GM10248 (cell line): ENCODE measurements at regions not wholly inside any gene's neighbourhood (a gene's known extent, or its start where the extent isn't known, plus 50 kb on each side); places are given as distances from the start of the nearest gene placed in this dataset.

Experiments used
- CTCF ChIA-PET: fragments of 300-600 bp; sonication (Branson Sonifier 250); formaldehyde crosslinking; extraction: SDS; loops from one replicate; lab custom pipeline; 2021; ENCODE audit warnings: antibody characterized with exemption; lab: Yijun Ruan, JAX
- POLR2A ChIA-PET: fragments of 350-650 bp; sonication (Branson Sonifier 250); formaldehyde crosslinking; extraction: SDS; loops from one replicate; lab custom pipeline; 2020; ENCODE audit warnings: antibody characterized with exemption; lab: Yijun Ruan, JAX
- DNase-seq: peaks from one replicate; pipeline ENCODE4 v3.0.0; 2012; ENCODE audit errors: extremely low spot score
- TF ChIP-seq, protein P1 (sequence below): IDR thresholded peaks from 2 replicates; pipeline ENCODE4 v1.5.1; 2012; ENCODE audit warnings: mild to moderate bottlenecking, low read depth; ENCODE audit errors: extremely low read depth, missing control alignments, control extremely low read depth

DNA sequence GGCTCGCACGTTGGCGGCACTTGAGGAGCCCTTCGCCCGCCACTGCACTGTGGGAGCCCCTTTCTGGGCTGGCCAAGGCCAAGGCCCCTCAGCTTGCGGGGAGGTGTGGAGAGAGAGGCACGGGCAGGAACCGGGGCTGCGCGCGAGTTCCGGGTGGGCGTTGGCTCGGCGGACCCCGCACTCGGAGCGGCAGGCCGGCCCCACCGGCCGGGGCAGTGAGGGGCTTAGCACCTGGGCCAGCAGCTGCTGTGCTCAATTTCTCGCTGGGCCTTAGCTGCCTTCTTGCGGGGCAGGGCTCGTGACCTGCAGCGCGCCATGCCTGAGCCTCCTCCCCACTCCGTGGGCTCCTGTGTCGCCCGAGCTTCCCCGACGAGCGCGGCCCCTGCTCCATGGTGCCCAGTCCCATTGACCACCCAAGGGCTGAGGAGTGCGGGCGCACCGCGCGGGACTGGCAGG is 71.6 kb upstream of the CNTN1 start:
- ChIA-PET CTCF (interaction anchor here (1.1 to 2.2 kb wide), 10 partner anchors 8 to 294 kb away, joined by 3 to 8 read pairs (median 4); no protein-coding TSS in a partner anchor), POLR2A (no interaction called here)
- TF ChIP-seq, protein P1, sequence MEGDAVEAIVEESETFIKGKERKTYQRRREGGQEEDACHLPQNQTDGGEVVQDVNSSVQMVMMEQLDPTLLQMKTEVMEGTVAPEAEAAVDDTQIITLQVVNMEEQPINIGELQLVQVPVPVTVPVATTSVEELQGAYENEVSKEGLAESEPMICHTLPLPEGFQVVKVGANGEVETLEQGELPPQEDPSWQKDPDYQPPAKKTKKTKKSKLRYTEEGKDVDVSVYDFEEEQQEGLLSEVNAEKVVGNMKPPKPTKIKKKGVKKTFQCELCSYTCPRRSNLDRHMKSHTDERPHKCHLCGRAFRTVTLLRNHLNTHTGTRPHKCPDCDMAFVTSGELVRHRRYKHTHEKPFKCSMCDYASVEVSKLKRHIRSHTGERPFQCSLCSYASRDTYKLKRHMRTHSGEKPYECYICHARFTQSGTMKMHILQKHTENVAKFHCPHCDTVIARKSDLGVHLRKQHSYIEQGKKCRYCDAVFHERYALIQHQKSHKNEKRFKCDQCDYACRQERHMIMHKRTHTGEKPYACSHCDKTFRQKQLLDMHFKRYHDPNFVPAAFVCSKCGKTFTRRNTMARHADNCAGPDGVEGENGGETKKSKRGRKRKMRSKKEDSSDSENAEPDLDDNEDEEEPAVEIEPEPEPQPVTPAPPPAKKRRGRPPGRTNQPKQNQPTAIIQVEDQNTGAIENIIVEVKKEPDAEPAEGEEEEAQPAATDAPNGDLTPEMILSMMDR = no peak
- no peak for DNase-seq

DNA sequence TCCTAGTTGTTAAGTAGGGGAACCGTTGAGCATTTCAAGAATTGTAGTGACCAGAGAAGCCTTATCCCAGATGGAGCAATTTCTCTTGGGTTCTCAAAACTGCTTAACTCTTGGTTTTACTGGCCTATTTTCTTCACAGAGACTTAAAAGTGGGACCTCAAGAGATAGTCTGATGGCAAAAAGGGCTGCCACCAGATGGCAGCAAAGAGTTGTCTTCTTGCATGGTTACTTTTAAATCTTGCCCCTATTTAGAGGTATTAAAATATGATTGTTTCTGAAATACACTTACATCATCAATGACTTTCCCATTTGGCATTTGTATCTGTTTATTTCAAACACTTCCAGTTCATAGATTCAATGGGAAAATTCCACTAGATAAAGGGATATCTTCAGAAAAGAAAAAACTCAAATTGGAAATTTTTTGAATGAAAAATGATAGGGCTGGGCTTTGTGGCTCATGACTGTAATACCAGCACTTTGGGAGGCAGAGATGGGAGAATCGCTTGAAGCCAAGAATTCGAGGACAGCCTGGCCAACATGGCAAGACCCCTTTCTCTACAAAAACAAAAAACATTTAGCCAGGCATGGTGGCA is 69.9 kb upstream of the CNTN1 start:
- TF ChIP-seq, protein P1 = peak; percentile 76
- peak; percentile 45 for DNase-seq
- POLR2A ChIA-PET = no interaction called here
- CTCF ChIA-PET = interaction anchor here (1.2 to 1.6 kb wide), 4 partner anchors 10 to 144 kb away, joined by 3 to 6 read pairs (median 4); no protein-coding TSS in a partner anchor

DNA sequence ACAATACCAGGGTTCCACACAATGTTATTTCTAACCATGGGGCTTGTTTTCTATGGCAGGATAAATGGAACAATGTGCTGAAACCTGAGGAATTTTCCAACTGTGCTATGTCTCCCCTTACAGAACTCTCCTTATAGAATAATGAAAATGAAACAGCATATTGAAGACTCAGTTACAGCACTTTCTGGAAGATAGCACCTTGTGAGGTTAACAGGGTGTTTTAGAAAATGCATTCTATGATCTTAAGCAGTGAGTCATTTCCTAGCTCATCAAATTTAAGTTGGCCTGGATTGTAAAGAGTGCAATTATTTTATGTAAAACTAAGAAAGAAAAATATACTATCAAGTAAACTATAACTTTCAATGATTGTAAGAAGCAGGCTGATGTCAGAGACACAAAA is 60.1 kb upstream of the CNTN1 start:
- ChIA-PET POLR2A (no interaction called here), CTCF (no interaction called here)
- DNase-seq = no peak
- TF ChIP-seq, protein P1 = no peak

- POLR2A ChIA-PET = no interaction called here
- CTCF ChIA-PET = interaction anchor here (1.5 to 1.9 kb wide), 2 partner anchors 12 to 20 kb away, joined by 3 to 4 read pairs; no protein-coding TSS in a partner anchor
- no peak for DNase-seq
- TF ChIP-seq, protein P1 = no peak
These were observed 59.3 kb upstream of the CNTN1 start for GRCh38 chr12:40632933-40633332.

DNA sequence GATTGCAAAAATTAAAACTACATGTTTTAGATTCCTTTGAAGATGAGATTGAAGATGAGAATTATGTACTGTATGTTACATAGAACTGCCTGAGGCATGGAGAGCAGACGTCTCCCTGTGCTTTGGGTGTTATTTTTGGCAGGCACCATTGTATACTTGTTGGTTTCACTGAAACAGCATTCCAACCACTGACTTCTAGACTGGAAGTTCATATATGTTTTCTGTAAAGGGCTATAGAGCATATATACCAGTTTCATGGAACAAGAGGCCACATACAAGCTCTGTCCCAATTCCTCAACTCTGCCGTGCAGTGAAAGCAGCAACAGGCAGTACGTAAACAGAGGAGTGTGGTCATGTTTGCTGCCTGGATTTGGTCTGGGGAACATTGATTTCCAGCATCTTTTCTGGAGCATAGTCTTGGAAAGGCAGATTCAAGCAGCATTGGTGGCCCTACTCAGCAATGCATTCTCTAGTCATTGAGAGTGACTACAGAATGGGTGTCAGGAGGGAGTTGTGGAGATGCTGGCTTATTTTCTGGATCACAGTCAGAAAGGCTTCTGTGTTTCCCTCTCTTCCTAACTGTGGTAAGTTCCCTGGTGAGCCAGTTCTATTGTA is 57.6 kb upstream of the CNTN1 start:
- ChIA-PET CTCF (interaction anchor here (0.9 to 1.9 kb wide), 3 partner anchors 8 to 19 kb away, joined by 3 to 4 read pairs (median 3); no protein-coding TSS in a partner anchor), POLR2A (no interaction called here)
- DNase-seq = no peak
- TF ChIP-seq, protein P1 = no peak

DNA sequence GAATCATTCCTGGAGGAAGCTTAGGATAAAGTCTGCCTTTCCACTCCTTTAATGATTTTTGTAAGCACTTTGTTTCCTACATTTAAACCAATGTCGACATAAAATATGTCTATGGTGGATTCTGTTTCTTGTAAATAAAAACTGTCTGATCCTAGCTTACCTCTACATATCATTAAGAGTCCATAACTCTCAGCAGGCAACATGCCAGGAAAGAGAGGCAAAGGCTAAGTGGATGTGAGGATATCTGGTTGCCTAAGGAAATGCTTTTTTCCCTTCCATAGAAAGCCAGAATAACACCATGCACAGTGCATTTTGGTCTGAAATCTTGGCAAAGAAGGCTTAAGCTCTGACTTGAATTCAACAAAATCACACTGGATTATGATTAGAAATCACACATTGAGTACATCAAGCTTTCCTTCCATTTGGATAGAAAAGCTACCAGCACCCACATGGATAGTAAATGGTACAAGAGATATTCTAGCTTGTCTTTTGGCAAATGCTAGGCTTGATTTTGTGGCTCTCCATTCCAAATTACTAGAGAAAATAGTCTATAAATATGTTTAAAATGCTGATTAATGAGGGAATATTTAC is 57.0 kb upstream of the CNTN1 start:
- TF ChIP-seq, protein P1 = no peak
- ChIA-PET CTCF (interaction anchor here (0.9 kb wide), 2 partner anchors 9 to 14 kb away, joined by 3 read pairs; no protein-coding TSS in a partner anchor), POLR2A (no interaction called here)
- no peak for DNase-seq
